H1 (cell line): ENCODE measurements at regions not wholly inside any gene's neighbourhood (a gene's known extent, or its start where the extent isn't known, plus 50 kb on each side); places are given as distances from the start of the nearest gene placed in this dataset.

Experiments
- CTCF ChIA-PET: fragments of 300-600 bp; sonication (Branson Sonifier 250); formaldehyde crosslinking; loops from one replicate; lab custom pipeline; 2021; ENCODE audit not compliant: partially characterized antibody; lab: Charles Lee
- POLR2A ChIA-PET: fragments of 300-600 bp; sonication (Branson Sonifier 250); formaldehyde crosslinking; loops from one replicate; lab custom pipeline; 2021; ENCODE audit warnings: inconsistent platforms; ENCODE audit not compliant: partially characterized antibody; lab: Charles Lee
- DNase-seq, 2 experiments: peaks; one replicate each; pipeline versions ENCODE4 v3.0.0 to v3.0.0-alpha.2; 2010 to 2022; ENCODE audit warnings: low spot score in 2 of 2, low read depth in 1 of 2, mixed read lengths in 1 of 2
- FAIRE-seq: peaks from 2 replicates; lab custom pipeline; 2011; peaks lifted over from hg19 to GRCh38; lab: Jason Lieb, UNC
- H2AFZ ChIP-seq: 2 replicates; pipeline ENCODE4 v1.8.1; 2012; ENCODE audit warnings: low read length, inconsistent platforms
- H2AK5ac ChIP-seq: 2 replicates; pipeline ENCODE4 v1.6.1; 2013; ENCODE audit warnings: low read depth, low read length
- H2BK120ac ChIP-seq: replicated peaks from 2 replicates; pipeline ENCODE3; 2013; ENCODE audit warnings: low read depth, low read length, inconsistent platforms
- H2BK12ac ChIP-seq: 2 replicates; pipeline ENCODE4 v1.6.1; 2013; ENCODE audit warnings: low read depth, low read length
- H2BK15ac ChIP-seq: 2 replicates; pipeline ENCODE4 v1.6.1; 2013; ENCODE audit warnings: low read length
- H2BK20ac ChIP-seq: 2 replicates; pipeline ENCODE4 v1.6.1; 2013; ENCODE audit warnings: low read length
- H2BK5ac ChIP-seq: 2 replicates; pipeline ENCODE4 v1.6.1; 2013; ENCODE audit warnings: low read depth, low read length
- H3K14ac ChIP-seq: 2 replicates; pipeline ENCODE4 v1.6.1; 2013; ENCODE audit warnings: inconsistent platforms; ENCODE audit not compliant: insufficient read length
- H3K18ac ChIP-seq: 2 replicates; pipeline ENCODE4 v1.6.1; 2013; ENCODE audit warnings: low read length; ENCODE audit errors: extremely low read depth
- H3K23ac ChIP-seq: 2 replicates; pipeline ENCODE4 v1.6.1; 2013; ENCODE audit warnings: inconsistent platforms; ENCODE audit not compliant: insufficient read length
- H3K23me2 ChIP-seq: 2 replicates; pipeline ENCODE4 v1.6.1; 2013; ENCODE audit warnings: low read depth, low read length
- H3K27ac ChIP-seq: 2 replicates; pipeline ENCODE4 v1.6.1; 2011; ENCODE audit warnings: low read depth, low read length, inconsistent platforms
- H3K27me3 ChIP-seq, 4 experiments: replicated peaks in 1 of 4; 1 replicate in 1 of 4; 2 replicates in 3 of 4; pipeline versions ENCODE4 v1.6.1 to v1.8.1; 2011 to 2013; ENCODE audit warnings: low read length in 3 of 4, mild to moderate bottlenecking in 3 of 4, inconsistent platforms in 2 of 4, mixed read lengths in 2 of 4, moderate library complexity in 1 of 4; ENCODE audit not compliant: control insufficient read depth in 3 of 4, insufficient read depth in 3 of 4; ENCODE audit errors: extremely low read depth in 1 of 4
- H3K36me3 ChIP-seq, 4 experiments: 2 replicates each; pipeline versions ENCODE4 v1.6.1 to v1.8.1; 2011 to 2013; ENCODE audit warnings: mild to moderate bottlenecking in 4 of 4, low read length in 3 of 4, moderate library complexity in 2 of 4, control low read depth in 1 of 4, inconsistent platforms in 1 of 4; ENCODE audit not compliant: insufficient read depth in 4 of 4, control insufficient read depth in 2 of 4
- H3K4ac ChIP-seq: replicated peaks from 2 replicates; pipeline ENCODE3; 2013; ENCODE audit warnings: low read length, low read depth, mixed read lengths, inconsistent platforms; ENCODE audit not compliant: insufficient read length
- H3K4me1 ChIP-seq, 4 experiments: replicated peaks in 1 of 4; 1 replicate in 1 of 4; 2 replicates in 3 of 4; pipeline versions ENCODE4 v1.6.1 to v1.8.1; 2011 to 2013; ENCODE audit warnings: low read length in 3 of 4, inconsistent platforms in 2 of 4, mixed read lengths in 1 of 4; ENCODE audit not compliant: insufficient read depth in 4 of 4, control insufficient read depth in 3 of 4
- H3K4me2 ChIP-seq, 2 experiments: 2 replicates each; pipeline versions ENCODE4 v1.6.1 to v1.8.1; 2011 to 2013; ENCODE audit warnings: low read depth in 2 of 2, low read length in 2 of 2, control low read depth in 1 of 2, inconsistent platforms in 1 of 2, mild to moderate bottlenecking in 1 of 2; ENCODE audit not compliant: insufficient read depth in 1 of 2
- H3K4me3 ChIP-seq, 4 experiments: fragments of 200-600, 300-600 bp in 1 of 4; sonication (generic), shearing (Covaris generic), sonication (Bioruptor Twin) in 1 of 4; 2 replicates each; pipeline versions ENCODE4 v1.5.1 to v1.8.1; 2011 to 2016; ENCODE audit warnings: low read length in 4 of 4, low read depth in 3 of 4, control low read depth in 2 of 4, inconsistent platforms in 2 of 4, mild to moderate bottlenecking in 2 of 4, mixed read lengths in 1 of 4, moderate library complexity in 1 of 4; ENCODE audit not compliant: insufficient read depth in 2 of 4; ENCODE audit errors: extremely low read depth in 1 of 4
- H3K56ac ChIP-seq: replicated peaks from 2 replicates; pipeline ENCODE3; 2013; ENCODE audit warnings: low read depth, mild to moderate bottlenecking, mixed read lengths, low read length, inconsistent platforms; ENCODE audit not compliant: insufficient read length
- H3K79me1 ChIP-seq: 2 replicates; pipeline ENCODE4 v1.6.1; 2013; ENCODE audit warnings: low read depth, low read length, control low read depth
- H3K79me2 ChIP-seq, 2 experiments: 2 replicates each; pipeline versions ENCODE4 v1.6.1 to v1.8.1; 2012 to 2013; ENCODE audit warnings: low read length in 2 of 2, mild to moderate bottlenecking in 2 of 2, inconsistent platforms in 1 of 2; ENCODE audit not compliant: insufficient read depth in 2 of 2, control insufficient read depth in 1 of 2
- H3K9ac ChIP-seq, 4 experiments: replicated peaks in 1 of 4; 1 replicate in 1 of 4; 2 replicates in 3 of 4; pipeline versions ENCODE4 v1.6.1 to v1.8.1; 2011 to 2013; ENCODE audit warnings: low read depth in 3 of 4, low read length in 3 of 4, control low read depth in 2 of 4, mild to moderate bottlenecking in 2 of 4, moderate library complexity in 2 of 4, inconsistent platforms in 1 of 4; ENCODE audit errors: extremely low read depth in 1 of 4
- H3K9me3 ChIP-seq, 2 experiments: 2 replicates each; pipeline versions ENCODE4 v1.6.1 to v1.8.1; 2012 to 2013; ENCODE audit warnings: mild to moderate bottlenecking in 2 of 2, moderate library complexity in 2 of 2, control low read depth in 1 of 2, inconsistent platforms in 1 of 2, low read depth in 1 of 2, low read length in 1 of 2, mixed read lengths in 1 of 2; ENCODE audit not compliant: insufficient read depth in 2 of 2
- H4K20me1 ChIP-seq, 2 experiments: replicated peaks in 1 of 2; 2 replicates each; pipeline versions ENCODE3 to v1.8.1; 2011 to 2013; ENCODE audit warnings: inconsistent platforms in 2 of 2, low read length in 2 of 2, mild to moderate bottlenecking in 1 of 2; ENCODE audit not compliant: insufficient read depth in 2 of 2, control insufficient read depth in 1 of 2
- H4K5ac ChIP-seq: 2 replicates; pipeline ENCODE4 v1.6.1; 2013; ENCODE audit warnings: low read length, low read depth, mixed read lengths, inconsistent platforms; ENCODE audit not compliant: insufficient read length
- H4K8ac ChIP-seq: 2 replicates; pipeline ENCODE4 v1.8.0; 2013; ENCODE audit warnings: mild to moderate bottlenecking, moderate library complexity, low read length, inconsistent platforms; ENCODE audit not compliant: insufficient read depth; ENCODE audit errors: extremely low read depth
- H4K91ac ChIP-seq: replicated peaks from 2 replicates; pipeline ENCODE3; 2013; ENCODE audit warnings: low read length, mixed read lengths, inconsistent platforms; ENCODE audit not compliant: insufficient read length
- CBX8 ChIP-seq: fragments of 300-800, 300-1000 bp; sonication (generic); IDR thresholded peaks from 2 replicates; pipeline ENCODE4 v1.7.1; 2016; ENCODE audit warnings: low read depth, low read length, borderline replicate concordance
- GABPA ChIP-seq: IDR thresholded peaks from 2 replicates; pipeline ENCODE4 v1.6.1; 2011; ENCODE audit warnings: mild to moderate bottlenecking, low read length, moderate library complexity, borderline replicate concordance; ENCODE audit not compliant: insufficient read depth
- KDM4A ChIP-seq: IDR thresholded peaks from one replicate; pipeline ENCODE4 v1.7.1; 2012; ENCODE audit warnings: low read depth, mild to moderate bottlenecking, moderate library complexity, low read length, inconsistent platforms; ENCODE audit not compliant: severe bottlenecking
- KDM5A ChIP-seq: fragments of 200-600 bp; IDR thresholded peaks from 2 replicates; pipeline ENCODE4 v1.7.1; 2012; ENCODE audit warnings: mild to moderate bottlenecking, low read length, inconsistent platforms, mixed read lengths
- RBBP5 ChIP-seq: IDR thresholded peaks from 2 replicates; pipeline ENCODE4 v1.7.1; 2012; ENCODE audit warnings: low read depth, mild to moderate bottlenecking, inconsistent platforms, low read length, moderate library complexity, borderline replicate concordance
- SP4 ChIP-seq: IDR thresholded peaks from 2 replicates; pipeline ENCODE4 v1.6.1; 2012; ENCODE audit warnings: low read length, inconsistent platforms
- WGBS, 2 experiments: shearing (Covaris generic) in 1 of 2; methylation state at CpG; one replicate each; pipeline versions ENCODE4 v1.1.6 to v1.1.7; 2013 to 2015; ENCODE audit warnings: low lambda C conversion rate in 2 of 2, mixed read lengths in 2 of 2, inconsistent platforms in 1 of 2, low coverage in 1 of 2, missing lambda C conversion rate in 1 of 2; ENCODE audit not compliant: insufficient replicate concordance in 2 of 2, insufficient coverage in 1 of 2, insufficient read length in 1 of 2; ENCODE audit errors: extremely low coverage in 1 of 2, missing lambda C conversion rate in 1 of 2; 5-methylcytosine and 5-hydroxymethylcytosine counted together

- Histone ChIP-seq H3K4me1 (no peaks in the 10 kb centered on the region), H2BK5ac (no peak overlapping the region), H3K4me3 (no peak overlapping the region), H3K36me3 (no peaks in the 10 kb centered on the region), H2BK15ac (no peak overlapping the region), H3K9me3 (no peaks in the 10 kb centered on the region), H4K5ac (no peak overlapping the region), H3K27me3 (no peaks in the 10 kb centered on the region; a peak in 1 of 7 replicates), H3K23ac (no peak overlapping the region), H4K91ac (no peak overlapping the region), H3K79me2 (no peaks in the 10 kb centered on the region), H3K79me1 (no peaks in the 10 kb centered on the region), H2BK20ac (no peak overlapping the region), H3K18ac (no peak overlapping the region), H2BK120ac (no peak overlapping the region), H2AFZ (peak overlapping the region; percentile 58; the same call in 1 of the 2 replicates), H3K14ac (no peak overlapping the region), H3K27ac (no peak overlapping the region), H3K4me2 (no peak overlapping the region), H3K56ac (no peak overlapping the region), H2AK5ac (no peak overlapping the region), H2BK12ac (no peak overlapping the region), H4K20me1 (no peaks in the 10 kb centered on the region), H3K4ac (no peak overlapping the region), H3K23me2 (no peaks in the 10 kb centered on the region), H3K9ac (no peak overlapping the region), H4K8ac (no peak overlapping the region)
- no peak for FAIRE-seq
- POLR2A ChIA-PET: no interaction called here
- DNase-seq: no peak
- CTCF ChIA-PET: interaction anchor here (0.6 to 1.2 kb wide), 2 partner anchors 13 to 15 kb away, joined by 3 read pairs; no protein-coding TSS in a partner anchor
- 87% methylated on average over 4 of the region's 4 CpGs; no CpG with 5 or more reads in 1 of the 2 experiments for WGBS, 2 experiments
- TF ChIP-seq CBX8 (no peak), RBBP5 (no peak), KDM4A (no peak), GABPA (no peak), SP4 (no peak), KDM5A (no peak)
Observed at GRCh38 chr4:17250591-17250990, 261.3 kb downstream of the QDPR start.
